KOPT-K1 (cell line): ENCODE measurements at regions not wholly inside any gene's neighbourhood (a gene's known extent, or its start where the extent isn't known, plus 50 kb on each side); places are given as distances from the start of the nearest gene placed in this dataset.
"Not testable (repeated sequence)": the region's sequence is repeated elsewhere in the genome, so short reads cannot be mapped to it uniquely, and the experiment has no call there.

Experiments used
- H3K27ac ChIP-seq: fragments of 200-600 bp; sonication (generic); 2 replicates; pipeline ENCODE4 v1.5.1; 2016; ENCODE audit warnings: antibody characterized with exemption, mild to moderate bottlenecking, low read depth, low read length; ENCODE audit not compliant: poor library complexity, severe bottlenecking
- H3K36me3 ChIP-seq: fragments of 200-600 bp; sonication (generic); 2 replicates; pipeline ENCODE4 v1.5.1; 2017; ENCODE audit warnings: antibody characterized with exemption, mild to moderate bottlenecking, low read length, moderate library complexity; ENCODE audit not compliant: insufficient read depth
- H3K9me3 ChIP-seq: fragments of 200-600 bp; sonication (generic); 2 replicates; pipeline ENCODE4 v1.5.1; 2017; ENCODE audit warnings: antibody characterized with exemption, low read length, mild to moderate bottlenecking; ENCODE audit not compliant: insufficient read depth, poor library complexity, severe bottlenecking

DNA sequence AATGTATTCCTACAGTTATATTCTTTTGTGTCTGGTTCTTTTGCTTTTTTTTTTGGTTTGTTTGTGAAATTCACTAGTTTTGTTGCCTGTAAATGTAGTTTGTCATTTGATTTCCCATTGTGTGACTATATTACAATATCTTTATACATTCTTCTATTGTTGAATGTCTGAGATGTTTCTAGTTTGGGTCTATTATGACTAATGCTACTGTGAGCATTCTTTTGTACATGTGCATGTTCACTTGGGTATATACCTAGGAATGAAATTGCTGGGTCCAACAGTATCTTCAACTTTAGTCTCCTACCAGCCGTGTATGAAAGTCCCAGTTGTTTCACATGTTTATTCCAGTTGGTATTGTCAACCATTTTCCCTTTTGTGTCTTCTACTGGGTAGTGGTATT is 112.7 kb upstream of the RBMS1 start:
- no peaks in the 10 kb centered on the region for H3K36me3 ChIP-seq
- no peak overlapping the region for H3K27ac ChIP-seq
- no peaks in the 10 kb centered on the region for H3K9me3 ChIP-seq

DNA sequence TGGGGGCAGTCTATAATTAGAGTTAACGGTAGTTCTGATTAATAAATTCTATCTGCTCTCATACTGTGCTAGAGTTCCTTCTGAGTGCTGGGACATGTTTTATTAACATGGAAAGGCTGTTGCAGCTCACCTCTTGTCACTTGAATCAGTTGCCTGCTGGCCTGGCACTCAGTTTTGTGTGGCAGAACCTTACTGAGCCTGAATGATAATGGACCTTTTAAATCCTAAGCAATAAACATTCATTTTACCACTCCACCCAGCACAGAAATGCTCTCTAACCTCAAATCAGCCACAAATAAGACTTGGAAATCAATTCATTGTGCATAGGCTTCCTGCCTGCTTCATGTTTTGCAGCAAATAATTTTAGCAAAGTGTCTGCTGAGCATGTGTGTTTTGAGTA is 115.0 kb upstream of the RBMS1 start:
- Histone ChIP-seq H3K9me3 (no peaks in the 10 kb centered on the region), H3K36me3 (no peaks in the 10 kb centered on the region), H3K27ac (no peak overlapping the region)

DNA sequence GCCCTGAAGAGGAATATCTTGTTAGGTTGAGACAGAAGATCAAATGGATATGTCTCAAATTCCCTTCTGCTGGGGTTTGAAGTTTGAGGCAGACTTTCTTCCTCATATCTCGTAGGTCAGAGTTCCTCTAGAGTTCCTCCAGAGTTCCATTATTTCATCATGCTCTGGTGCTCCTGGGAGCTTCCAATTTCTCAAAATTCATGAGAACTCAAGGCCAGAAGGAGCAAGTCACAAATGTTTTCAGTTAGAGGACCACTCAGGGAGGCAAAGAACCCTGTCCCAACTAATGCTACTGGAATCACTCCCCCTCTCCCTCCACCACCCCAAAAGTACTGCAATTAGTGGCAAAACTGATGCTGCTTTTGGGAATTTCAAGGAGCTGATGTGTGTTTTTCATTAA is 115.7 kb upstream of the RBMS1 start:
- H3K9me3 ChIP-seq, result no peaks in the 10 kb centered on the region
- H3K36me3 ChIP-seq, result no peaks in the 10 kb centered on the region
- no peak overlapping the region for H3K27ac ChIP-seq

DNA sequence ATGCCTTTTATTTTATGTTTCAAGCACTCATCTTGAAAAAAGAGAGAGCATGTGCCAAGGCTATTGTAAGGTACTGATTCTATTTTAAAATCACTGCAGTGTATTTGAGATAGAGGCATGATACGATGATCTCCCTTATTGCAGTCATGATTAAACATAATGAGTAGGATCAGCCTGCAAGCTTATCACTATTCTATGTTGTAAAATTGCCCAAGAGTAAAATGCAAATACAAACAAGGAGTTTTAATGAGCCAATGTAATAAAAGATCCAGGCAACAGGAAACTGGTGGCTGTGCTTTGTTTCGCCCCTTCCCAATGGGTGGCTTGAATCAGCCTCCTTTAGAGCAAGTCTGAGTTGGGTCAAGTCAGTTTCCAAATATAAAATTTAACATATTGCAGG is 116.4 kb upstream of the RBMS1 start:
- Histone ChIP-seq H3K27ac (no peak overlapping the region), H3K36me3 (no peaks in the 10 kb centered on the region), H3K9me3 (no peaks in the 10 kb centered on the region)

DNA sequence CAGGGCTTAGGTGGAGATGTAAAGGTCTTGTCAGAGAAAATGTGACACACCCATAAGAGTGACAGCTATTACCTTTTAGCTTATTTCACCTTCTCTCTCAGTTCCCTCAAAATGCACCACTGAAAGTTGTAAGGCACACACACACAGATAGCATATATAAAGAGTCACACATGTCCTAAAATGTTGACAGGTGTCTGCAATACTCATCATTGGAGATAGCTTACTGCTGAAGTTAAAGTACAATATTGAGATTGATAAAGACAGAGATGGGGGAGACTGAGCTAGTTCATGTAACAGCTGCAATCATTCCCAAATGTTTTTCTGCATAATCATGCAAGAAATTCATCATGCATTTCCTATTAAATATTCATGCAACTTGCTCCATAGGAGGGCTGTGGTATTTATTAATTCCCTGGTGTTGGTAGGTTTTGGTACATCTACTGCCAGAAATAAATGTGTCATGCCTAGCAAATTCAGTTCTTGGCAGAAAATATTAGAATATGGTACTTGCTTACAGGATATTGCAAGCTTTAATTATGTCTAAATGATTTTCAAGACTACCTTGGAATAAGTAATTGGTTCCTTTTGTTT is 118.8 kb upstream of the RBMS1 start:
- Histone ChIP-seq H3K9me3 (peaks cover 6% of the 10 kb centered on the region), H3K36me3 (no peaks in the 10 kb centered on the region), H3K27ac (no peak overlapping the region)

DNA sequence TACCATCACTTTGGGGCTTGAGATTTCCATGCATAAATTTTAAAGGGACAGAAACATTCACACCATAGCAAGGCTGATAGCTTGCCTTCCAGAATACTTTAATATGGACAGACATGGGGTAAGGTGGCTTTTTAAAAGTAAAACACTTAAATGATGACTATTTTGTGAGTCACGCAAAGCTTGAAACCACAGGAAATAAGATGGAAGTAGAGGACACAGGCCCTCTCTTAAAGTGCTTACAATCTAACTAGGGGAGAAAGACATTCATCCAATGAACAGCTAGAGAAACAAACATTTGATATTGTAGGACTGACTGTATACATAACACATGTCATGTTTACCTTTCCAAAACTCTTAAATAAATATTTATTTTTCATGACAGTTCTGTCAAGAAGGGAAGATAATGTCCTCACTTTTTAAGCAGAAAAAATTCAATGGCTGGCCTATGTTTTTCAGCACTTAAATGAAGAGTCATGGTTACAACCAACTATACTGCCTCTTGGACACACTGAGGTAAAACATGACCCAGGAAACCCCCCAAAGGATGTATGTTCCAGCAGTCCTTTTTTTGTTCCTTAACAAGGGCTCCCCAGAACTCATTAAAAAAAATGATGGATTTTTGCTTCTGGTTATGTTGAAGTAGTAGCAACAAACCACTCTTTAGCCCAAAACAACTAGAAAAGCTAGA is 120.0 kb upstream of the RBMS1 start:
- Histone ChIP-seq H3K36me3 (no peaks in the 10 kb centered on the region), H3K9me3 (peaks cover 6% of the 10 kb centered on the region), H3K27ac (no peak overlapping the region)

DNA sequence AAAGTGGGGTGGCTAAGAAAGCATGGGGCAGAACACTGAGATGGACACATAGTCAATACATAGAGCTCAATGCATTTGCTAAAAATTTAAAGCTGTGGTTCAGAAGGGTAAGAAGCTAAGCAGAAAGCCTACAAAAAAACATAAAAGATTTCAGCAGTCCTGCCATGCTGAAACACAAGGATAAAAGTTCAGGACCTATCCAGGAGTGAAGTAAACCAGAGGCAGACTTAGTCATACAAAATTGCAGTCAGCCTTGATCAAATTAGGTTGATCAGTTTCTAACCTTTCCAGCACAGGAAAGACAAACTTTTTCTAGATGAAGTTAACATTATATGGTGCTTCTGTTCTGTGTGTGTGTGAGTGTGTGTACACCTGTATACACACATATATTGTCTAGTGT is 120.8 kb upstream of the RBMS1 start:
- Histone ChIP-seq H3K27ac (no peak overlapping the region), H3K36me3 (no peaks in the 10 kb centered on the region), H3K9me3 (peaks cover 6% of the 10 kb centered on the region)

DNA sequence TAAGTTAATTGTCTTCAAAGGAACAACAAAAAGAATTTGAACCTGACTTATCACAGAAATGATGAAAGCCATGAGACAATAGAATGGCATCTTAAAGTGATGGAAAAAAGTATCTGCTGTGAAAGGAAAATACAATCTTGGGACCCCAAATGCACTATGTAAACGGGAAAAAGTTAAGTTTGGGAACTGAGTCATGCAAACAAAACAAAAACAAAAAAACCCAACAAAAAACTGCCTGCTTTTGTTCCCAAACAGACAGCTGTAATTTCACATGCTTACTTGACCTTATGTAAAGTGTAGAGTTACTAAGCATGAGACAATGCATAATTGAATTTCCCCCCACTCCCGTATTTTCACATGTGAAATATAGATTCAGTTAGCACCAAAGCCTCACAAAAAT is 122.1 kb upstream of the RBMS1 start:
- Histone ChIP-seq H3K9me3 (peaks cover 6% of the 10 kb centered on the region), H3K27ac (no peak overlapping the region), H3K36me3 (no peaks in the 10 kb centered on the region)

DNA sequence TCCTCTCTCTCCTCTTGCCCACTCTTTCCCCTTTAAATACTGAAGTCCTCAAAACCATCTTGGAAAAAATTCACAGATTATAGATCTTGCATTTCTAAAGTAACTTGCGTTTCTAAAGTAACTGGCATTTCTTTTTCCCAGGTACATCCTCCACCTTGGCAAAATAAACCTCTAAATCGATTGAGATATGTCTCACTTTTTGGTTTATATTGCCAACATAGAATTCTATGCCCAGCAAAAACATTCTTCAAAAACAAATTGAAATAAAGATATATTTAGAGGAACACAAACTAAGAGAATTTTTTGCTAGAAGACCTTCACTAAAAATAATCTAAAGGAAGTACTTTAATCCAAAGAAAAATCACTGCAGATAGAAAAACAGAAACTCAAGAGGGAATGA is 122.5 kb upstream of the RBMS1 start:
- H3K27ac ChIP-seq, result no peak overlapping the region
- no peaks in the 10 kb centered on the region for H3K36me3 ChIP-seq
- peaks cover 6% of the 10 kb centered on the region for H3K9me3 ChIP-seq

DNA sequence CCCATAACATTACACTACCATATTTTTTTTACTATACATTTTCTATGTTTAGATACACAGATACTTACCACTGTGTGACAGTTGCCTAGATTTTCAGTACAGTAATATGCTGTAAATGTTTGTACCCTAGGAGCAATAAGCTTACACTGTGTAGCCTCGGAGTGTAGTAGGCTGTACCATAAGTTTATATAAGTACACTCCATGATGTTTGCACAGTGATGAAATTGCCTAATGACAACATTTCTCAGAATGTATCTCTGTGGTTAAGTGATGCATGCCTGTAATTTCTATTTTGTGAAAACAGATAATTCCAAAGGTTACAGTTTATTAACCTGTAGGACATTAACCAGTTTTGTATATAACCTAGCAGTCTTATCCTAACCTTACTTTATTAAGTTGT is 128.1 kb upstream of the RBMS1 start:
- no peak overlapping the region for H3K27ac ChIP-seq
- H3K9me3 ChIP-seq, result no peaks in the 10 kb centered on the region
- H3K36me3 ChIP-seq, result no peaks in the 10 kb centered on the region

DNA sequence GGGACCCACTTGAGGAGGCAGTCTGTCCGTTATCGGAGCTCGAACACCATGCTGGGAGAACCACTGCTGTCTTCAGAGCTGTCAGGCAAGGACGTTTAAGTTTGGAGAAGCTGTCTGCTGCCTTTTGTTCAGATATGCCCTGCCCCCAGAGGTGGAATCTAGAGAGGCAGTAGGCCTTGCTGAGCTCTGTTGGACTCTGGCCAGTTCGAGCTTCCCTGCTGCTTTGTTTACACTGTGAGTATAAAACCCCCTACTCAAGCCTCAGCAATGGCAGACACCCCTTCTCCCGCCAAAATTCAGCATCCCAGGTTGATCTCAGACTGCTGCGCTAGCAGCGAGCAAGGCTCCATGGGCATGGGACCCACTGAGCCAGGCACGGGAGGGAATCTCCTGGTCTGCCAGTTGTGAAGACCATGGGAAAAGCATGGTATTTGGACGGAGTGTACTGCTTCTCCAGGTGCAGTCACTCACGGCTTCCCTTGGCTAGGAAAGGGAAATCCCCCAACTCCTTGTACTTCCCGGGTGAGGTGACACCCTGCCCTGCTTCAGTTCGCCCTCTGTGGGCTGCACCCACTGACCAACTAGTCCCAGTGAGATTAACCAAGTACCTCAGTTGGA is 134.5 kb upstream of the RBMS1 start:
- H3K9me3 ChIP-seq, H3K27ac ChIP-seq, H3K36me3 ChIP-seq: not testable (repeated sequence)

DNA sequence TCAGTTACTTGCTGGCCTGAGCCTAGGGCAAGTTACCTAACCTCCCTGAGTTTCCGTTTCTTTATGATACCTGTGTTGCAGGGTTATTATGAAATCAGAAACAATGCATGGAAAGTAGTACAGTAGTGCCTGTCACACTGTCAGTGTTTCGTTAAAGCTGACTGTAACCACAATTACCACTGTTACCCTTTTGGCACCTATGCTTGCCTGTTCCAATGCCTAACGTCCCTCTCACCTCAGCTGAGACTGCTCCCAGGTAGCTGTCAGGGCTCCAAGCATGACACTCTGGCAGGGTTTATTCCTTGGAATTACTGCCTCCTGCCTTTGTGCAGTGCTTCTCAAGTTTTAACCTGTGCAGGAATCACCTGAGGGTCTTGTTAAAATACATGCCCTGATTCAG is 135.2 kb upstream of the RBMS1 start:
- Histone ChIP-seq H3K36me3 (no peaks in the 10 kb centered on the region), H3K27ac (no peak overlapping the region), H3K9me3 (no peaks in the 10 kb centered on the region)

DNA sequence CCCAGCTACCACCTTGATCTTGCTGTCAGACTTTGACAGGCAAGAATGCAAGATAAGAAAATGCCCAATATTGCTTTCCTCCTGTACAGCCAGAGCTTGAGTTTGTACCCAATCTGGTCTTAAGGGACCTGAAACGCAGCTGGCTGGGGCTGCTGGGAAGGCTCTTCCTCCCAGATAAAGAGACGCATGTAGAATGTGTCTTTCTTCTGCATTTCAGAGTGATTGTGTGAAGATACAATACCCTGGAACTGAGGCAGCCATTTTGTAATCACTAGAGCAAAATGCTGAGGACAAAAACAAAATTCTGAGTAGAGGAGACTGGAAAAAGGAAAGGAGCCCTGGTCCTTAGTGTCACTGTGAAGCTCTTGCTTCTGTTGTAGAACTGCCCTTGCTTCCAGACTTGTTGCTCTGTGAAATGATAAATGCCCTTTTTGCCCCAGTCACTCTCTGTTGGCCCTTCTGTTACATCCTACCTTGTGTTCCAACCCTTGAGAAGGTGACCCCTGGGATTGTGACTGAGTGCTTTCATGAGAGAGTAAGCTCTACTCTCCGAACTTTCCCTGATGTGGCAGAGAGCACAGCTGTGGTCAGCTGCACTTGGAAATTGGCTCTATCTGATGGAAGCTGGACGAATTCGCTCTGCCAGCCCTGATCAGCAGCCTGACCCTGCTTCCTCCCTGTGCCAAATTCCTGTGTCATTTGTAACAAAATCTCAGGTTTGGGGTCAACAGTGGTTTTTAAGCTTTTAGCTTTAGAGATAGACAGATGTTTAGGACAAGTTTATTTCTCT is 137.4 kb upstream of the RBMS1 start:
- no peaks in the 10 kb centered on the region for H3K9me3 ChIP-seq
- no peak overlapping the region for H3K27ac ChIP-seq
- H3K36me3 ChIP-seq, result no peaks in the 10 kb centered on the region

DNA sequence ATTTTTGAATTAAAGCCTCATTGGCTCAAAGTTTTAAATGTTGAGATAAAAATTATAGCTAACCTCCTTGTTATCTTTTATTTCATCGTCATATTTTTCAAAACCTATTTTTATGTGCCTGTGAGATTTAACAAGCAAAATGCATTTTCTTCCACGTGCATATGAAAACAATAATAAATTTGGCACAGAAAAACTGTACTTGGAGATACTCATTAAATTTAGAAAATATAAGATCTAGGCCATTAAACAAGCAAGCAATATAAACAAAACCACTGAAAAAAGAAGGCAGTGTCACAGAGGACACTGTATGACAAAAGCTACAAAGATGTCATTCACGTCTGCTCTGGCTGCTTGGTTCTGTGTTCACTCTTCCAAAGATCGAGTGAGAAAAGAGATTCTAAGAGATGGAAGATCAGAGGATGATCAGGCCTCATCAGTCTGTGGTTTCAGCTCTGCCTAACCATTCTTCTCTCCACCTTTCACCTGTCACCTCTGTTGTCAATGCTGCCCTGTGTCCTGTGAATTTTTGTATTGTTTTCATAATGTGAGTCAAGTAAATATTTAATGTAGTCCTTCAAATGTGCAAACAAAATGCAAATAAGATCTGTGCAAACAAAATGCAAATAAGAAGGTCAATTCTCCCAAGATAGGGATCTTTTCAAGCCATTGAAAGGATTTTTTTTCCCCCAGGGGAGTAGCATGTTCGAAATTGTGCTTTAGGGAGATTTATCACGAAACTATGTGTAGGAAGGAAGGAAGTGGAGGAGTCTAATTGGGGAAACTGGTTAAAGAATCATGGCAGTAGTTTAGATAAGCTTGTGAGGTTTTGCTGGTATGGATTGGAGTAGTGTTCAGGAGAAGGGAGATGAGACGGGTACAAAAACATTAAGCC is 138.7 kb upstream of the RBMS1 start:
- no peaks in the 10 kb centered on the region for H3K9me3 ChIP-seq
- no peak overlapping the region for H3K27ac ChIP-seq

DNA sequence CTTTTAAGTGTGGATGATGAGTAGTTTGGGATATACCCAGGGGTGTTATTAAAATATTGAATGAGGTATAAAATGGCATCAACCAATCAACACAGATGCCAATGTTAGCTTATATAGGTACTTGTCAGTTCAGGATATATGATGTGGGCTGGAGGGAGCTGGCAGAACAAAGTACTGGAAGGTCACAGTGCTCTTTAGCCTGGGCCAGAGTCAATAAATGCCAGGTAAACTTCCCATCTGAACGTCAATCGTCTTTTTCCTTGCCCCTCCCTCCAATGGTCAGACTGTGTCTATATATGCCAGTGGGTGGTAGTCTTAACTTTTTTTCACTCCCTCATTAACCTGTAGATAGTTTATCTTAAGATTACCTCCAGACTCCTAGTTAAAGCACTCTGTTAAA is 140.8 kb upstream of the RBMS1 start:
- peaks cover 13% of the 10 kb centered on the region for H3K9me3 ChIP-seq
- no peaks in the 10 kb centered on the region for H3K36me3 ChIP-seq
- H3K27ac ChIP-seq, result no peak overlapping the region

More for the DNA sequence above, 138.7 kb upstream of the RBMS1 start:
- no peaks in the 10 kb centered on the region for H3K36me3 ChIP-seq
